Endodermal cell (in vitro differentiated cells): ENCODE measurements at regions not wholly inside any gene's neighbourhood (a gene's known extent, or its start where the extent isn't known, plus 50 kb on each side); places are given as distances from the start of the nearest gene placed in this dataset.

Experiments
- DNase-seq: peaks from one replicate; pipeline ENCODE4 v3.0.0-alpha.2; 2017
- H3K27ac ChIP-seq: 2 replicates; pipeline ENCODE4 v1.5.1; 2013; ENCODE audit warnings: mild to moderate bottlenecking, low read depth, low read length, moderate library complexity
- H3K27me3 ChIP-seq: 2 replicates; pipeline ENCODE4 v1.6.1; 2013; ENCODE audit warnings: mild to moderate bottlenecking, low read length, moderate library complexity; ENCODE audit not compliant: insufficient read depth, control insufficient read depth, poor library complexity, severe bottlenecking
- H3K36me3 ChIP-seq: 2 replicates; pipeline ENCODE4 v1.7.0; 2013; ENCODE audit warnings: mild to moderate bottlenecking, low read length, moderate library complexity; ENCODE audit not compliant: control insufficient read depth, insufficient read depth
- H3K4me1 ChIP-seq: one replicate; pipeline ENCODE4 v1.7.0; 2013; ENCODE audit warnings: low read length; ENCODE audit not compliant: control insufficient read depth, insufficient read depth
- H3K4me3 ChIP-seq: 2 replicates; pipeline ENCODE4 v1.5.1; 2013; ENCODE audit warnings: mild to moderate bottlenecking, low read length, moderate library complexity
- H3K9ac ChIP-seq: 2 replicates; pipeline ENCODE4 v1.6.1; 2013; ENCODE audit warnings: mild to moderate bottlenecking, low read length, moderate library complexity; ENCODE audit not compliant: poor library complexity, severe bottlenecking; ENCODE audit errors: extremely low read depth
- H3K9me3 ChIP-seq: 2 replicates; pipeline ENCODE4 v1.6.1; 2013; ENCODE audit warnings: mild to moderate bottlenecking, low read length, moderate library complexity; ENCODE audit not compliant: control insufficient read depth
- H3K27ac Mint-ChIP-seq: 2 replicates; pipeline ENCODE4 v1.8.0; 2020; ENCODE audit warnings: mixed read lengths
- H3K27me3 Mint-ChIP-seq: 2 replicates; pipeline ENCODE4 v1.8.0; 2021; ENCODE audit warnings: mild to moderate bottlenecking, mixed read lengths; ENCODE audit not compliant: insufficient read depth
- H3K36me3 Mint-ChIP-seq: 2 replicates; pipeline ENCODE4 v1.8.0; 2020; ENCODE audit warnings: low read depth, mixed read lengths
- H3K4me1 Mint-ChIP-seq: 2 replicates; pipeline ENCODE4 v1.8.0; 2020; ENCODE audit warnings: mixed read lengths
- H3K4me3 Mint-ChIP-seq: 2 replicates; pipeline ENCODE4 v1.8.0; 2020; ENCODE audit warnings: mild to moderate bottlenecking, moderate library complexity, mixed read lengths
- H3K9me3 Mint-ChIP-seq: 2 replicates; pipeline ENCODE4 v1.8.0; 2020; ENCODE audit warnings: mild to moderate bottlenecking, mixed read lengths
- CTCF ChIP-seq: fragments of 200-600 bp; sonication (generic); conservative IDR thresholded peaks from 2 replicates; pipeline ENCODE4 v1.5.0; 2021; ENCODE audit warnings: antibody characterized with exemption, mild to moderate bottlenecking
- WGBS, 2 experiments: methylation state at CpG; one replicate each; pipeline versions ENCODE4 v1.1.5 to v1.1.7; 2013; ENCODE audit warnings: missing lambda C conversion rate in 2 of 2, mixed read lengths in 1 of 2; ENCODE audit not compliant: insufficient coverage in 1 of 2, insufficient read length in 1 of 2; 5-methylcytosine and 5-hydroxymethylcytosine counted together

GRCh38 chr10:10198363-10198762 lies 819.3 kb upstream of the CELF2 start:
- no peak overlapping the region for H3K27ac Mint-ChIP-seq
- no peak for TF ChIP-seq CTCF
- H3K4me3 Mint-ChIP-seq = no peak overlapping the region
- Histone ChIP-seq H3K4me1 (peaks cover 3% of the 10 kb centered on the region), H3K36me3 (no peaks in the 10 kb centered on the region), H3K9me3 (peaks cover 7% of the 10 kb centered on the region), H3K27me3 (no peaks in the 10 kb centered on the region), H3K4me3 (no peak overlapping the region), H3K27ac (peak overlapping the region; percentile 7), H3K9ac (no peak overlapping the region)
- 84 to 92% methylated on average over 5 to 6 of the region's 6 CpGs for WGBS, 2 experiments
- H3K27me3 Mint-ChIP-seq = no peaks in the 10 kb centered on the region
- peaks cover 7% of the 10 kb centered on the region for H3K4me1 Mint-ChIP-seq
- H3K9me3 Mint-ChIP-seq = peaks cover 7% of the 10 kb centered on the region
- no peak for DNase-seq
- no peaks in the 10 kb centered on the region for H3K36me3 Mint-ChIP-seq

GRCh38 chr10:10204415-10204814 lies 813.3 kb upstream of the CELF2 start:
- Histone ChIP-seq H3K4me3 (no peak overlapping the region), H3K9ac (no peak overlapping the region), H3K36me3 (no peaks in the 10 kb centered on the region), H3K27me3 (no peaks in the 10 kb centered on the region), H3K27ac (no peak overlapping the region), H3K4me1 (peaks cover 3% of the 10 kb centered on the region), H3K9me3 (peaks cover 32% of the 10 kb centered on the region)
- H3K9me3 Mint-ChIP-seq = peaks cover 19% of the 10 kb centered on the region
- H3K4me3 Mint-ChIP-seq = no peak overlapping the region
- H3K4me1 Mint-ChIP-seq = peaks cover 7% of the 10 kb centered on the region
- no peaks in the 10 kb centered on the region for H3K27me3 Mint-ChIP-seq
- no peak overlapping the region for H3K27ac Mint-ChIP-seq
- TF ChIP-seq CTCF = no peak
- no peaks in the 10 kb centered on the region for H3K36me3 Mint-ChIP-seq
- 95% methylated on average over 2 of the region's 2 CpGs; no CpG with 5 or more reads in 1 of the 2 experiments for WGBS, 2 experiments
- no peak for DNase-seq

GRCh38 chr10:10205906-10206305 lies 811.8 kb upstream of the CELF2 start:
- Mint-ChIP-seq H3K4me3 (no peak overlapping the region), H3K27me3 (no peaks in the 10 kb centered on the region), H3K4me1 (no peaks in the 10 kb centered on the region), H3K27ac (no peak overlapping the region), H3K36me3 (no peaks in the 10 kb centered on the region), H3K9me3 (peaks cover 19% of the 10 kb centered on the region)
- H3K9ac ChIP-seq = no peak overlapping the region
- H3K4me1 ChIP-seq = no peaks in the 10 kb centered on the region
- no peaks in the 10 kb centered on the region for H3K27me3 ChIP-seq
- no peak for TF ChIP-seq CTCF
- no peak overlapping the region for H3K27ac ChIP-seq
- H3K9me3 ChIP-seq = peaks cover 32% of the 10 kb centered on the region
- DNase-seq = no peak
- H3K36me3 ChIP-seq = no peaks in the 10 kb centered on the region
- no peak overlapping the region for H3K4me3 ChIP-seq
- 83 to 92% methylated on average over 2 of the region's 2 CpGs for WGBS, 2 experiments
